Sigmoid colon (tissue), 3 donors: ENCODE measurements at regions not wholly inside any gene's neighbourhood (a gene's known extent, or its start where the extent isn't known, plus 50 kb on each side); places are given as distances from the start of the nearest gene placed in this dataset.

ENCODE experiments used
- CTCF ChIP-seq, 4 experiments: fragments of 450-650 bp in 3 of 4; fragments of 200-600 bp in 1 of 4; IDR thresholded peaks; one replicate each; pipeline ENCODE4 v1.5.1; 2016 to 2019; ENCODE audit warnings: antibody characterized with exemption in 4 of 4, mild to moderate bottlenecking in 3 of 4, moderate library complexity in 2 of 4
- POLR2A ChIP-seq, 2 donors: fragments of 450-650 bp; IDR thresholded peaks; one replicate each; pipeline ENCODE4 v1.6.1; 2016; ENCODE audit warnings: antibody characterized with exemption in 2 of 2, mild to moderate bottlenecking in 2 of 2, moderate library complexity in 2 of 2

GRCh38 chr1:229975047-229975446 lies 92.0 kb upstream of the GALNT2 start:
- TF ChIP-seq POLR2A (IDR thresholded peaks at IDR 0.05) (no peak), CTCF (IDR thresholded peaks at IDR 0.05) (no peak)
